SKM-1 treated with dmso at 0.1 percent for 144 hours (cell line): ENCODE measurements at regions not wholly inside any gene's neighbourhood (a gene's known extent, or its start where the extent isn't known, plus 50 kb on each side); places are given as distances from the start of the nearest gene placed in this dataset.

Source experiments
- DNase-seq: peaks from one replicate; lab custom pipeline; 2025; ENCODE audit not compliant: unreplicated experiment; lab: John Stamatoyannopoulos, UW

GRCh38 chr15:39431376-39431775, 149.5 kb upstream of the THBS1 start:
- no peak for DNase-seq

- no peak for DNase-seq
These were observed 148.9 kb upstream of the THBS1 start for GRCh38 chr15:39432026-39432425.

GRCh38 chr15:39432912-39433348, 147.9 kb upstream of the THBS1 start:
- DNase-seq = no peak

- peak; percentile 75 for DNase-seq
These were observed 147.5 kb upstream of the THBS1 start for GRCh38 chr15:39433376-39433775.

GRCh38 chr15:39434163-39434562, 146.7 kb upstream of the THBS1 start:
- no peak for DNase-seq

GRCh38 chr15:39434751-39435238, 146.1 kb upstream of the THBS1 start:
- DNase-seq = no peak

GRCh38 chr15:39435244-39435643, 145.6 kb upstream of the THBS1 start:
- DNase-seq = no peak

- DNase-seq = no peak
These were observed 142.6 kb upstream of the THBS1 start for GRCh38 chr15:39438260-39438659.

- DNase-seq = no peak
These were observed 141.9 kb upstream of the THBS1 start for GRCh38 chr15:39438799-39439592.

GRCh38 chr15:39442898-39443297, 138.0 kb upstream of the THBS1 start:
- DNase-seq = no peak

GRCh38 chr15:39443659-39444219, 137.1 kb upstream of the THBS1 start:
- DNase-seq = no peak

- DNase-seq = no peak
These were observed 136.0 kb upstream of the THBS1 start for GRCh38 chr15:39444735-39445470.

- DNase-seq = no peak
These were observed 134.9 kb upstream of the THBS1 start for GRCh38 chr15:39445931-39446330.

GRCh38 chr15:39447346-39447745, 133.5 kb upstream of the THBS1 start:
- DNase-seq = no peak

- no peak for DNase-seq
These were observed 133.0 kb upstream of the THBS1 start for GRCh38 chr15:39447881-39448280.

GRCh38 chr15:39448409-39448808, 132.5 kb upstream of the THBS1 start:
- no peak for DNase-seq

GRCh38 chr15:39451121-39451688, 129.7 kb upstream of the THBS1 start:
- no peak for DNase-seq

- DNase-seq = no peak
These were observed 129.0 kb upstream of the THBS1 start for GRCh38 chr15:39451871-39452270.

GRCh38 chr15:39453620-39454019, 127.3 kb upstream of the THBS1 start:
- peak; percentile 63 for DNase-seq

GRCh38 chr15:39454189-39454986, 126.5 kb upstream of the THBS1 start:
- peak; percentile 11 for DNase-seq
